HepG2 (cell line): ENCODE measurements at regions not wholly inside any gene's neighbourhood (a gene's known extent, or its start where the extent isn't known, plus 50 kb on each side); places are given as distances from the start of the nearest gene placed in this dataset.

ENCODE experiments used
- CREB1 ChIP-seq, 2 experiments: fragments of 450-650 bp in 1 of 2; IDR thresholded peaks; 2 replicates each; pipeline ENCODE4 v1.6.1; 2016 to 2017; ENCODE audit warnings: control low read depth in 1 of 2, mild to moderate bottlenecking in 1 of 2, missing compliant biosample characterization in 1 of 2, missing genetic modification characterization in 1 of 2
- EZH2 ChIP-seq: conservative IDR thresholded peaks from 2 replicates; pipeline ENCODE4 v1.6.1; 2012; ENCODE audit warnings: mild to moderate bottlenecking, low read depth, low read length, moderate library complexity

GRCh38 chr21:45351526-45352275 is 53.3 kb upstream of the COL18A1 start:
- TF ChIP-seq EZH2 = no peak
- no peak for TF ChIP-seq CREB1 (IDR thresholded peaks at IDR 0.05)
- TF ChIP-seq CREB1 (CRISPR knock-in tag; IDR thresholded peaks at IDR 0.05) = no peak
